ENCODE measurements at regions not wholly inside any gene's neighbourhood (a gene's known extent, or its start where the extent isn't known, plus 50 kb on each side); places are given as distances from the start of the nearest gene placed in this dataset.
A peak's percentile ranks its signal among the peaks of the same experiment; 100 is the strongest.

GRCh38 chr9:82865524-82865923 lies 197.4 kb downstream of the RASEF start:
- H3K27me3 ChIP-seq (ENCODE audit: low read length) = no peaks in the 10 kb centered on the region

GRCh38 chr9:82880336-82881050 lies 182.4 kb downstream of the RASEF start:
- ATAC-seq (no peak), DNase-seq (no peak)
- intact Hi-C loops (cut with micrococcal nuclease) = no loop called here
- Histone ChIP-seq H3K79me2 (ENCODE audit: low read length) (no peaks in the 10 kb centered on the region), H3K27me3 (ENCODE audit: low read length) (no peaks in the 10 kb centered on the region), H3K4me1 (ENCODE audit: insufficient read depth, low read length) (peaks cover 9% of the 10 kb centered on the region), H3K27ac (ENCODE audit: low read length) (no peak overlapping the region), H3K4me3 (ENCODE audit: low read length) (no peak overlapping the region), H3K9me2 (replicated peaks; ENCODE audit: low read length) (no peaks in the 10 kb centered on the region), H3K9ac (ENCODE audit: low read length) (no peak overlapping the region), H4K20me1 (ENCODE audit: low read length) (no peaks in the 10 kb centered on the region), H3K36me3 (ENCODE audit: low read depth, low read length) (no peaks in the 10 kb centered on the region), H3F3A (ENCODE audit: low read length, unreplicated experiment) (no peaks in the 10 kb centered on the region), H3K9me3 (ENCODE audit: low read length) (no peaks in the 10 kb centered on the region), H3K4me2 (ENCODE audit: low read length) (no peak overlapping the region), H2AFZ (ENCODE audit: low read length) (no peak overlapping the region)
- ChIA-PET CTCF (no interaction called here), POLR2A (ENCODE audit: unreplicated experiment) (no interaction called here)
- TF ChIP-seq CTCF (conservative IDR thresholded peaks at IDR 0.05; ENCODE audit: low read depth, low read length) (no peak), EZH2phosphoT487 (IDR thresholded peaks at IDR 0.05; ENCODE audit: borderline replicate concordance, low read length) (no peak), EZH2 (IDR thresholded peaks at IDR 0.05; ENCODE audit: low read length, unreplicated experiment) (no peak)
- BruUV-seq (replicated peaks) = no TSS peak

More at GRCh38 chr9:82865524-82865923, 197.4 kb downstream of the RASEF start:
- Histone ChIP-seq H3K9me2 (replicated peaks; ENCODE audit: low read length) (no peaks in the 10 kb centered on the region), H3K9ac (ENCODE audit: low read length) (no peak overlapping the region), H3K4me2 (ENCODE audit: low read length) (no peak overlapping the region), H4K20me1 (ENCODE audit: low read length) (no peaks in the 10 kb centered on the region), H2AFZ (ENCODE audit: low read length) (no peak overlapping the region), H3K9me3 (ENCODE audit: low read length) (no peaks in the 10 kb centered on the region), H3K4me1 (ENCODE audit: insufficient read depth, low read length) (no peaks in the 10 kb centered on the region), H3K79me2 (ENCODE audit: low read length) (no peaks in the 10 kb centered on the region), H3K27ac (ENCODE audit: low read length) (no peak overlapping the region), H3F3A (ENCODE audit: low read length, unreplicated experiment) (no peaks in the 10 kb centered on the region), H3K36me3 (ENCODE audit: low read depth, low read length) (no peaks in the 10 kb centered on the region), H3K4me3 (ENCODE audit: low read length) (no peak overlapping the region)
- no TSS peak for BruUV-seq (replicated peaks)
- CTCF ChIA-PET = no interaction called here
- DNase-seq (no peak), ATAC-seq (no peak)
- POLR2A ChIA-PET (ENCODE audit: unreplicated experiment) = no interaction called here
- intact Hi-C loops (cut with micrococcal nuclease) = no loop called here
- TF ChIP-seq EZH2 (IDR thresholded peaks at IDR 0.05; ENCODE audit: low read length, unreplicated experiment) (no peak), CTCF (conservative IDR thresholded peaks at IDR 0.05; ENCODE audit: low read depth, low read length) (no peak), EZH2phosphoT487 (IDR thresholded peaks at IDR 0.05; ENCODE audit: borderline replicate concordance, low read length) (no peak)

GRCh38 chr9:82882138-82882537 lies 180.8 kb downstream of the RASEF start:
- ChIA-PET POLR2A (ENCODE audit: unreplicated experiment) (no interaction called here), CTCF (interaction anchor here (0.7 kb wide), 1 partner anchor 160 kb away, joined by 4 read pairs; no protein-coding TSS in a partner anchor)
- no peak for TF ChIP-seq CTCF (conservative IDR thresholded peaks at IDR 0.05; ENCODE audit: low read depth, low read length)
- no peak for TF ChIP-seq EZH2 (IDR thresholded peaks at IDR 0.05; ENCODE audit: low read length, unreplicated experiment)
- TF ChIP-seq EZH2phosphoT487 (IDR thresholded peaks at IDR 0.05; ENCODE audit: borderline replicate concordance, low read length) = no peak
- no peak overlapping the region for H2AFZ ChIP-seq (ENCODE audit: low read length)
- no peaks in the 10 kb centered on the region for H3K9me2 ChIP-seq (replicated peaks; ENCODE audit: low read length)
- intact Hi-C loops (cut with micrococcal nuclease) = no loop called here
- peaks cover 9% of the 10 kb centered on the region for H3K4me1 ChIP-seq (ENCODE audit: insufficient read depth, low read length)
- DNase-seq = peak; percentile 41
- no peaks in the 10 kb centered on the region for H3K9me3 ChIP-seq (ENCODE audit: low read length)
- H3K9ac ChIP-seq (ENCODE audit: low read length) = no peak overlapping the region
- no peak overlapping the region for H3K4me2 ChIP-seq (ENCODE audit: low read length)
- no peaks in the 10 kb centered on the region for H4K20me1 ChIP-seq (ENCODE audit: low read length)
- no peaks in the 10 kb centered on the region for H3K79me2 ChIP-seq (ENCODE audit: low read length)
- no peak for ATAC-seq
- no peak overlapping the region for H3K4me3 ChIP-seq (ENCODE audit: low read length)
- no TSS peak for BruUV-seq (replicated peaks)
- H3K27me3 ChIP-seq (ENCODE audit: low read length) = no peaks in the 10 kb centered on the region
- no peaks in the 10 kb centered on the region for H3K36me3 ChIP-seq (ENCODE audit: low read depth, low read length)
- no peaks in the 10 kb centered on the region for H3F3A ChIP-seq (ENCODE audit: low read length, unreplicated experiment)
- H3K27ac ChIP-seq (ENCODE audit: low read length) = no peak overlapping the region

All from PC-3 (cell line).